Tibial nerve (tissue), 4 donors: ENCODE measurements at regions not wholly inside any gene's neighbourhood (a gene's known extent, or its start where the extent isn't known, plus 50 kb on each side); places are given as distances from the start of the nearest gene placed in this dataset.

ENCODE experiments used
- DNase-seq, 2 donors: peaks; one replicate each; pipeline ENCODE4 v3.0.0-alpha.2; 2019; ENCODE audit warnings: low spot score in 2 of 2
- H3K27ac ChIP-seq, 4 donors: fragments of 200-600 bp; sonication (generic) in 3 of 4; one replicate each; pipeline ENCODE4 v1.5.1; 2017 to 2019; ENCODE audit warnings: mild to moderate bottlenecking in 1 of 4
- H3K27me3 ChIP-seq, 2 donors: fragments of 200-600 bp; sonication (generic) in 1 of 2; one replicate each; pipeline versions ENCODE4 v1.5.1 to v1.6.0; 2017 to 2019
- H3K36me3 ChIP-seq, 3 donors: fragments of 200-600 bp; sonication (generic); one replicate each; pipeline ENCODE4 v1.5.1; 2018 to 2019
- H3K4me1 ChIP-seq, 4 donors: fragments of 200-600 bp; sonication (generic) in 3 of 4; one replicate each; pipeline ENCODE4 v1.5.1; 2017 to 2019
- H3K4me3 ChIP-seq, 4 donors: fragments of 200-600 bp; sonication (generic) in 3 of 4; one replicate each; pipeline ENCODE4 v1.5.1; 2017 to 2019; ENCODE audit warnings: mild to moderate bottlenecking in 1 of 4, moderate library complexity in 1 of 4
- H3K9me3 ChIP-seq, 4 donors: fragments of 200-600 bp; sonication (generic) in 3 of 4; one replicate each; pipeline ENCODE4 v1.5.1; 2017 to 2019
- CTCF ChIP-seq, 5 experiments: fragments of 200-600 bp in 3 of 5; fragments of 450-650 bp in 2 of 5; sonication (generic) in 3 of 5; IDR thresholded peaks; one replicate each; pipeline ENCODE4 v1.5.1; 2016 to 2019; ENCODE audit warnings: antibody characterized with exemption in 5 of 5, mild to moderate bottlenecking in 3 of 5, moderate library complexity in 2 of 5
- EP300 ChIP-seq, 2 donors: sonication (generic); formaldehyde crosslinking; IDR thresholded peaks; one replicate each; pipeline ENCODE4 v1.6.1; 2017; ENCODE audit warnings: antibody characterized with exemption in 2 of 2, mild to moderate bottlenecking in 1 of 2
- POLR2A ChIP-seq, 2 donors: fragments of 450-650 bp; IDR thresholded peaks; one replicate each; pipeline ENCODE4 v1.6.1; 2017; ENCODE audit warnings: antibody characterized with exemption in 2 of 2, mild to moderate bottlenecking in 2 of 2, moderate library complexity in 2 of 2
- WGBS, 2 donors: methylation state at CpG; one replicate each; pipeline ENCODE4 v1.1.5; 2018; 5-methylcytosine and 5-hydroxymethylcytosine counted together

- no peak for DNase-seq
- Histone ChIP-seq H3K4me1 (peaks cover 0 to 7% (median 0%) of the 10 kb centered on the region in 4 donors), H3K36me3 (no peaks in the 10 kb centered on the region), H3K27ac (no peak overlapping the region), H3K9me3 (no peaks in the 10 kb centered on the region), H3K4me3 (no peak overlapping the region), H3K27me3 (no peaks in the 10 kb centered on the region)
- TF ChIP-seq EP300 (IDR thresholded peaks at IDR 0.05) (no peak), POLR2A (IDR thresholded peaks at IDR 0.05) (no peak), CTCF (IDR thresholded peaks at IDR 0.05) (no peak)
- 62 to 88% methylated on average over 1 of the region's 1 CpG for WGBS, 2 donors
Measured at GRCh38 chr5:8068078-8068477, 199.1 kb downstream of the MTRR start.

- WGBS, 2 donors: 11 to 18% methylated on average over 3 of the region's 3 CpGs
- H3K36me3 ChIP-seq: no peaks in the 10 kb centered on the region
- H3K27ac ChIP-seq: no peak overlapping the region
- no peak overlapping the region for H3K4me3 ChIP-seq
- no peaks in the 10 kb centered on the region for H3K9me3 ChIP-seq
- no peaks in the 10 kb centered on the region for H3K27me3 ChIP-seq
- no peak for TF ChIP-seq CTCF (IDR thresholded peaks at IDR 0.05)
- TF ChIP-seq POLR2A (IDR thresholded peaks at IDR 0.05): no peak
- no peak for TF ChIP-seq EP300 (IDR thresholded peaks at IDR 0.05)
- no peak for DNase-seq
- H3K4me1 ChIP-seq: peaks cover 0 to 7% (median 0%) of the 10 kb centered on the region in 4 donors
Measured at GRCh38 chr5:8070138-8070537, 201.2 kb downstream of the MTRR start.

GRCh38 chr5:8079056-8079455, 210.1 kb downstream of the MTRR start:
- Histone ChIP-seq H3K4me3 (no peak overlapping the region), H3K4me1 (peaks cover 0 to 3% (median 0%) of the 10 kb centered on the region in 4 donors), H3K36me3 (no peaks in the 10 kb centered on the region), H3K9me3 (no peaks in the 10 kb centered on the region), H3K27me3 (no peaks in the 10 kb centered on the region), H3K27ac (no peak overlapping the region)
- DNase-seq: no peak
- TF ChIP-seq CTCF (IDR thresholded peaks at IDR 0.05) (no peak), POLR2A (IDR thresholded peaks at IDR 0.05) (no peak), EP300 (IDR thresholded peaks at IDR 0.05) (no peak)
- 60% methylated on average over 4 of the region's 4 CpGs for WGBS, 2 donors

GRCh38 chr5:8081179-8081578, 212.2 kb downstream of the MTRR start:
- 59 to 65% methylated on average over 5 of the region's 5 CpGs for WGBS, 2 donors
- TF ChIP-seq CTCF (IDR thresholded peaks at IDR 0.05): no peak
- TF ChIP-seq EP300 (IDR thresholded peaks at IDR 0.05): no peak
- TF ChIP-seq POLR2A (IDR thresholded peaks at IDR 0.05): no peak
- H3K27me3 ChIP-seq: no peaks in the 10 kb centered on the region
- no peak overlapping the region for H3K4me3 ChIP-seq
- no peaks in the 10 kb centered on the region for H3K36me3 ChIP-seq
- no peaks in the 10 kb centered on the region for H3K9me3 ChIP-seq
- no peak overlapping the region for H3K27ac ChIP-seq
- DNase-seq: no peak
- H3K4me1 ChIP-seq: peaks cover 0 to 3% (median 0%) of the 10 kb centered on the region in 4 donors

- Histone ChIP-seq H3K9me3 (no peaks in the 10 kb centered on the region), H3K36me3 (no peaks in the 10 kb centered on the region), H3K4me1 (no peaks in the 10 kb centered on the region), H3K27ac (no peak overlapping the region), H3K4me3 (no peak overlapping the region), H3K27me3 (no peaks in the 10 kb centered on the region)
- TF ChIP-seq CTCF (IDR thresholded peaks at IDR 0.05) (no peak), POLR2A (IDR thresholded peaks at IDR 0.05) (no peak), EP300 (IDR thresholded peaks at IDR 0.05) (no peak)
- no peak for DNase-seq
- 85 to 100% methylated on average over 2 of the region's 2 CpGs for WGBS, 2 donors
Measured at GRCh38 chr5:8093669-8094068, 224.7 kb downstream of the MTRR start.
